ENCODE measurements at regions not wholly inside any gene's neighbourhood (a gene's known extent, or its start where the extent isn't known, plus 50 kb on each side); places are given as distances from the start of the nearest gene placed in this dataset.
"Not testable (repeated sequence)": the region's sequence is repeated elsewhere in the genome, so short reads cannot be mapped to it uniquely, and the experiment has no call there.

- TF ChIP-seq CTCF (conservative IDR thresholded peaks at IDR 0.05) (no peak), ZFX (IDR thresholded peaks at IDR 0.05) (no peak)
- H3K27ac ChIP-seq = no peak overlapping the region
Observed at GRCh38 chr1:101115112-101115511, 89.5 kb upstream of the DPH5 start.

GRCh38 chr1:101114128-101114527, 88.5 kb upstream of the DPH5 start:
- H3K27ac ChIP-seq = not testable (repeated sequence)

GRCh38 chr1:101112051-101112780, 86.6 kb upstream of the DPH5 start:
- TF ChIP-seq ZFX (IDR thresholded peaks at IDR 0.05) (no peak), CTCF (conservative IDR thresholded peaks at IDR 0.05) (no peak)
- H3K27ac ChIP-seq = no peak overlapping the region

- H3K27ac ChIP-seq = no peak overlapping the region
- no peak for TF ChIP-seq CTCF (conservative IDR thresholded peaks at IDR 0.05)
- no peak for TF ChIP-seq ZFX (IDR thresholded peaks at IDR 0.05)
Observed at GRCh38 chr1:101111461-101111860, 85.9 kb upstream of the DPH5 start.

GRCh38 chr1:101109791-101110190, 84.2 kb upstream of the DPH5 start:
- no peak for TF ChIP-seq CTCF (conservative IDR thresholded peaks at IDR 0.05)
- H3K27ac ChIP-seq = no peak overlapping the region

- H3K27ac ChIP-seq = no peak overlapping the region
- TF ChIP-seq CTCF (conservative IDR thresholded peaks at IDR 0.05) (no peak), ZFX (IDR thresholded peaks at IDR 0.05) (no peak)
Observed at GRCh38 chr1:101108111-101108500, 82.5 kb upstream of the DPH5 start.

- no peak overlapping the region for H3K27ac ChIP-seq
- no peak for TF ChIP-seq ZFX (IDR thresholded peaks at IDR 0.05)
- TF ChIP-seq CTCF (conservative IDR thresholded peaks at IDR 0.05) = no peak
Observed at GRCh38 chr1:101107496-101108110, 82.0 kb upstream of the DPH5 start.

- TF ChIP-seq CTCF (conservative IDR thresholded peaks at IDR 0.05) = no peak
- no peak for TF ChIP-seq ZFX (IDR thresholded peaks at IDR 0.05)
- H3K27ac ChIP-seq = no peak overlapping the region
Observed at GRCh38 chr1:101105877-101106276, 80.3 kb upstream of the DPH5 start.
